Mucosa of descending colon (tissue), 3 donors: ENCODE measurements at regions not wholly inside any gene's neighbourhood (a gene's known extent, or its start where the extent isn't known, plus 50 kb on each side); places are given as distances from the start of the nearest gene placed in this dataset.

ENCODE experiments used
- ATAC-seq: fragments of 200-7000 bp; cut with Tn5 transposase; one replicate; pipeline ENCODE4 v1.9.1; 2020; ENCODE audit warnings: mild to moderate bottlenecking, moderate library complexity
- DNase-seq, 3 donors: peaks; one replicate each; pipeline ENCODE4 v3.0.0-alpha.2; 2020
- H3K36me3 ChIP-seq: fragments of 200-600 bp; one replicate; pipeline ENCODE4 v1.8.0; 2021; ENCODE audit warnings: low read depth, mild to moderate bottlenecking
- H3K4me1 ChIP-seq: fragments of 200-600 bp; one replicate; pipeline ENCODE4 v1.8.0; 2021; ENCODE audit warnings: low read depth, mild to moderate bottlenecking
- H3K4me3 ChIP-seq: fragments of 200-600 bp; one replicate; pipeline ENCODE4 v1.8.0; 2021; ENCODE audit warnings: mild to moderate bottlenecking
- H3K9me3 ChIP-seq: fragments of 200-600 bp; one replicate; pipeline ENCODE4 v1.8.0; 2021; ENCODE audit warnings: mild to moderate bottlenecking
- intact Hi-C, 2 donors: fragments of 100-400 bp; cut with DNase I in 1 of 2; cut with micrococcal nuclease in 1 of 2; formaldehyde crosslinking; loops; one replicate each; pipeline versions ENCODE4 v1.11.0 to v1.11.1; 2022; cut with DNase I, micrococcal nuclease
- TF ChIP-seq, protein P1 (sequence below): fragments of 200-600 bp; IDR thresholded peaks from one replicate; pipeline ENCODE4 v1.8.0; 2022; ENCODE audit warnings: antibody characterized with exemption, mild to moderate bottlenecking
- donor health status: DM: no; HTN: no; CAD: no; lungs with moderate emphysema.
- donor health status: DM: no; HTN: no; CAD: no.
- donor health status: DM: no; HTN: yes; CAD: no.

DNA sequence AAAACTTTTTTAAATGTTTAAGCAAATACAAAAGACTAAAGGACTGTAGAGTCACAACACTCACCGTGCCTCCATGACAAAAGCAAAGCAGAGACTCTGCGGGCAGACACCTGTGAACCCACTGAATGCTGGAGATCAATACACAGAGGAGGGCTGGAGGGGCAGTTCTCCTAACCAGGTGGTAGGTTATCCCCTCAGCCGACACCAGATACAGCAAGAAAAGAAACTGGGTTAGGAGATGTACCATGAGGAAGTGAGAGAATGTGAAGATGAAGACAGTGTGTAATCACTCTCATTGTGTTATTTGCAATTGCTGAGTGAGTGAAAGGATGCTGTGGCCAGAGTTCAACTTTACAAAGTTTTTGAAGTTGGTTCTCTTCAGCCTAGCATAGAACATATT is 480.3 kb downstream of the BCL11B start:
- TF ChIP-seq, protein P1, sequence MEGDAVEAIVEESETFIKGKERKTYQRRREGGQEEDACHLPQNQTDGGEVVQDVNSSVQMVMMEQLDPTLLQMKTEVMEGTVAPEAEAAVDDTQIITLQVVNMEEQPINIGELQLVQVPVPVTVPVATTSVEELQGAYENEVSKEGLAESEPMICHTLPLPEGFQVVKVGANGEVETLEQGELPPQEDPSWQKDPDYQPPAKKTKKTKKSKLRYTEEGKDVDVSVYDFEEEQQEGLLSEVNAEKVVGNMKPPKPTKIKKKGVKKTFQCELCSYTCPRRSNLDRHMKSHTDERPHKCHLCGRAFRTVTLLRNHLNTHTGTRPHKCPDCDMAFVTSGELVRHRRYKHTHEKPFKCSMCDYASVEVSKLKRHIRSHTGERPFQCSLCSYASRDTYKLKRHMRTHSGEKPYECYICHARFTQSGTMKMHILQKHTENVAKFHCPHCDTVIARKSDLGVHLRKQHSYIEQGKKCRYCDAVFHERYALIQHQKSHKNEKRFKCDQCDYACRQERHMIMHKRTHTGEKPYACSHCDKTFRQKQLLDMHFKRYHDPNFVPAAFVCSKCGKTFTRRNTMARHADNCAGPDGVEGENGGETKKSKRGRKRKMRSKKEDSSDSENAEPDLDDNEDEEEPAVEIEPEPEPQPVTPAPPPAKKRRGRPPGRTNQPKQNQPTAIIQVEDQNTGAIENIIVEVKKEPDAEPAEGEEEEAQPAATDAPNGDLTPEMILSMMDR: no peak
- no peak for ATAC-seq
- Histone ChIP-seq H3K36me3 (no peaks in the 10 kb centered on the region), H3K4me1 (no peaks in the 10 kb centered on the region), H3K9me3 (peaks cover 5% of the 10 kb centered on the region), H3K4me3 (no peak overlapping the region)
- DNase-seq: no peak
- intact Hi-C loops: no loop called here

DNA sequence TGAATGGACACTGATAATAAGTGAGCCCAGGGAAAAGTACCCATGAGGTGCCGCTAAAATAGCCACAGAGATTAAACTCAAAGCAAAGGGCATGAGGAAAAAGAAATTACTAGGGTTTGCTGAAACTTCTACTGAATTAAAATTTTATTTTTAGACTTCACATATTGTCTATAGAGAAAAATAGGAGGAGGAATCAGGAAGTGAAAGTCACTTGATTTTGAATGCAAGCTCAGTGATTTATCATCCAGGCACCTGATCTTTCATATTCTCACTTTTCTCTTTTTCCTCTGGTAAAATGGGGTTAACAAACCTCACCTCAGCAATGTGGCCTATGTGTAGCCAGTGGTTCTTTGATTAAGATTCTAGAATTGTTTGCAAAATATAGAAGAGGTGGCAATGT is 479.8 kb downstream of the BCL11B start:
- Histone ChIP-seq H3K9me3 (peaks cover 5% of the 10 kb centered on the region), H3K4me3 (no peak overlapping the region), H3K4me1 (no peaks in the 10 kb centered on the region), H3K36me3 (no peaks in the 10 kb centered on the region)
- DNase-seq: no peak
- TF ChIP-seq, protein P1: no peak
- ATAC-seq: no peak
- intact Hi-C loops: no loop called here

GRCh38 chr14:98798099-98798498 is 473.9 kb downstream of the BCL11B start:
- Histone ChIP-seq H3K36me3 (no peaks in the 10 kb centered on the region), H3K4me1 (no peaks in the 10 kb centered on the region), H3K9me3 (peaks cover 5% of the 10 kb centered on the region), H3K4me3 (no peak overlapping the region)
- ATAC-seq (peak; percentile 52), DNase-seq (no peak)
- intact Hi-C loops: no loop called here
- TF ChIP-seq, protein P1: no peak

- no peak for DNase-seq
- no peak overlapping the region for H3K4me3 ChIP-seq
- H3K4me1 ChIP-seq: no peaks in the 10 kb centered on the region
- ATAC-seq: no peak
- intact Hi-C loops: no loop called here
- TF ChIP-seq, protein P1: no peak
- no peaks in the 10 kb centered on the region for H3K36me3 ChIP-seq
- H3K9me3 ChIP-seq: peaks cover under 1% of the 10 kb centered on the region
Measured at GRCh38 chr14:98799891-98800290, 472.1 kb downstream of the BCL11B start.

DNA sequence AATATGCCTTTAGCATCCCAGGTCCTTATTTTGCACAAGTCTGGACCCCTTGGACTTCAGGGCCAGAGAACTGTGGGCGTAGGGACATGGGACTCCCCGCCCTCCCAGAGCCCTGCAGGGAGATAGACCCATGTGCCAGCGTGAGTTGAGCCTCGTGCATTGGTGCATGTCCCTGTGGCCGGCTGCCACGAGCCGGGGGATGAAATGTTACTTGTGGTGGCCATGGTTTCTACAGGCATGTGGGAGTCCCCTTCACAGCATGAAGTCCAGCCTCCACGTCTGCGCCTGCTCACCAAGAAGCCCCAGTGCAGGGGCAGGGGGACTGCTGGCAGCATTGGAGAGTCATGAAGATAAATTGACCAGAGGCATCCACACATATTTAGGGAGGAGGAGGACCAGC is 470.0 kb downstream of the BCL11B start:
- no peaks in the 10 kb centered on the region for H3K36me3 ChIP-seq
- H3K4me3 ChIP-seq: no peak overlapping the region
- no peak for ATAC-seq
- H3K4me1 ChIP-seq: no peaks in the 10 kb centered on the region
- no peaks in the 10 kb centered on the region for H3K9me3 ChIP-seq
- intact Hi-C loops: no loop called here
- no peak for DNase-seq
- TF ChIP-seq, protein P1: no peak

DNA sequence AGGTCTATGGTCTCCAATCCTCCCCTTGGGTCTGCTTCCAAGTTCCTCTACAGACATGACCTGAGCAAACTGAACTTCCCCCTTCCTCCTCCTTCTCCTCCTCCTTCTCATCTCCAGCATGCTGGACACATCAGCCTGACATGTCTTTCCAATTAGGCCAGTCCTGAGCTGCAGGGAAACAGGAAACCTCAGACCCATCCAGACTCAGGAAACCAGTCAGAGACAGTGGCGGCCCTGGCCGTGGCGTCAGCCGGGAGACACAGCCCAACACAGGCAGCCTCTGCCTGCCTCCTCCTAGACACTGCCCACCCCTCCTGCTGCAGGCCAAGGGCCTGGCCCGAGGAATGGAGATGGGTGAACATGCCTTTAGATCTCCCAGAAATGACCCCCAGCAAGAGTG is 468.8 kb downstream of the BCL11B start:
- Histone ChIP-seq H3K36me3 (no peaks in the 10 kb centered on the region), H3K4me1 (no peaks in the 10 kb centered on the region), H3K4me3 (no peak overlapping the region), H3K9me3 (no peaks in the 10 kb centered on the region)
- intact Hi-C loops: no loop called here
- DNase-seq (no peak), ATAC-seq (no peak)
- TF ChIP-seq, protein P1: no peak
